Parathyroid adenoma (tissue), 2 donors: ENCODE measurements at regions not wholly inside any gene's neighbourhood (a gene's known extent, or its start where the extent isn't known, plus 50 kb on each side); places are given as distances from the start of the nearest gene placed in this dataset.

Source experiments
- H2AFZ ChIP-seq: fragments of 300-600 bp; sonication (generic); one replicate; pipeline ENCODE4 v1.7.0; 2017; ENCODE audit warnings: antibody characterized with exemption, mild to moderate bottlenecking
- H3K27ac ChIP-seq: fragments of 300-600 bp; sonication (generic); one replicate; pipeline ENCODE4 v1.7.0; 2017
- H3K27me3 ChIP-seq: fragments of 300-600 bp; sonication (generic); one replicate; pipeline ENCODE4 v1.7.0; 2017; ENCODE audit warnings: low read length; ENCODE audit not compliant: control insufficient read depth, insufficient read depth
- H3K36me3 ChIP-seq: fragments of 300-600 bp; sonication (generic); one replicate; pipeline ENCODE4 v1.7.0; 2017; ENCODE audit warnings: low read length; ENCODE audit not compliant: control insufficient read depth, insufficient read depth
- H3K4me1 ChIP-seq: fragments of 300-600 bp; sonication (generic); one replicate; pipeline ENCODE4 v1.7.0; 2017; ENCODE audit warnings: control low read depth
- H3K4me2 ChIP-seq: fragments of 300-600 bp; sonication (generic); one replicate; pipeline ENCODE4 v1.7.0; 2017; ENCODE audit warnings: low read length
- H3K4me3 ChIP-seq: fragments of 300-600 bp; sonication (generic); one replicate; pipeline ENCODE4 v1.7.0; 2017; ENCODE audit warnings: low read depth, low read length
- H3K79me2 ChIP-seq: fragments of 300-600 bp; sonication (generic); one replicate; pipeline ENCODE4 v1.7.0; 2017; ENCODE audit warnings: control low read depth
- H3K9ac ChIP-seq: fragments of 300-600 bp; sonication (generic); one replicate; pipeline ENCODE4 v1.7.0; 2017; ENCODE audit warnings: mild to moderate bottlenecking
- H3K9me3 ChIP-seq: fragments of 300-600 bp; sonication (generic); one replicate; pipeline ENCODE4 v1.7.0; 2017; ENCODE audit warnings: low read length; ENCODE audit not compliant: control insufficient read depth
- CTCF ChIP-seq: fragments of 300-600 bp; sonication (generic); IDR thresholded peaks from one replicate; pipeline ENCODE4 v1.7.0; 2017; ENCODE audit warnings: antibody characterized with exemption, mild to moderate bottlenecking
- donor health status: primary hyperparathyroidism.

GRCh38 chr6:10151144-10151915 lies 263.5 kb downstream of the TFAP2A start:
- no peak overlapping the region for H3K9ac ChIP-seq
- H3K4me2 ChIP-seq = no peak overlapping the region
- no peak overlapping the region for H2AFZ ChIP-seq

GRCh38 chr6:10149603-10150002 lies 265.3 kb downstream of the TFAP2A start:
- H3K9ac ChIP-seq = no peak overlapping the region
- H3K79me2 ChIP-seq = no peaks in the 10 kb centered on the region

More at GRCh38 chr6:10151144-10151915, 263.5 kb downstream of the TFAP2A start:
- H3K79me2 ChIP-seq = no peaks in the 10 kb centered on the region
- H3K27ac ChIP-seq = no peak overlapping the region
- H3K4me1 ChIP-seq = no peaks in the 10 kb centered on the region
- no peaks in the 10 kb centered on the region for H3K9me3 ChIP-seq
- no peak overlapping the region for H3K4me3 ChIP-seq
- H3K36me3 ChIP-seq = no peaks in the 10 kb centered on the region
- TF ChIP-seq CTCF = no peak
- H3K27me3 ChIP-seq = no peaks in the 10 kb centered on the region

GRCh38 chr6:10146715-10147451 lies 268.0 kb downstream of the TFAP2A start:
- Histone ChIP-seq H3K4me2 (no peak overlapping the region), H3K27me3 (no peaks in the 10 kb centered on the region), H3K27ac (no peak overlapping the region), H3K4me1 (no peaks in the 10 kb centered on the region), H3K4me3 (peak overlapping the region; percentile 28), H3K9me3 (no peaks in the 10 kb centered on the region), H3K9ac (no peak overlapping the region), H3K79me2 (no peaks in the 10 kb centered on the region), H3K36me3 (no peaks in the 10 kb centered on the region), H2AFZ (no peak overlapping the region)
- no peak for TF ChIP-seq CTCF

More at GRCh38 chr6:10149603-10150002, 265.3 kb downstream of the TFAP2A start:
- no peaks in the 10 kb centered on the region for H3K27me3 ChIP-seq
- H3K4me3 ChIP-seq = no peak overlapping the region
- H3K27ac ChIP-seq = no peak overlapping the region
- H3K4me2 ChIP-seq = no peak overlapping the region
- H3K9me3 ChIP-seq = no peaks in the 10 kb centered on the region
- H2AFZ ChIP-seq = no peak overlapping the region
- TF ChIP-seq CTCF = no peak
- no peaks in the 10 kb centered on the region for H3K4me1 ChIP-seq
- H3K36me3 ChIP-seq = no peaks in the 10 kb centered on the region

GRCh38 chr6:10144772-10145171 lies 270.1 kb downstream of the TFAP2A start:
- no peak overlapping the region for H2AFZ ChIP-seq
- no peaks in the 10 kb centered on the region for H3K79me2 ChIP-seq
- no peak for TF ChIP-seq CTCF
- H3K4me2 ChIP-seq = no peak overlapping the region
- H3K9ac ChIP-seq = no peak overlapping the region
- no peaks in the 10 kb centered on the region for H3K27me3 ChIP-seq
- H3K9me3 ChIP-seq = no peaks in the 10 kb centered on the region
- no peaks in the 10 kb centered on the region for H3K36me3 ChIP-seq
- no peaks in the 10 kb centered on the region for H3K4me1 ChIP-seq
- no peak overlapping the region for H3K27ac ChIP-seq
- H3K4me3 ChIP-seq = no peak overlapping the region
